Adrenal gland (tissue), 9 donors: ENCODE measurements at regions not wholly inside any gene's neighbourhood (a gene's known extent, or its start where the extent isn't known, plus 50 kb on each side); places are given as distances from the start of the nearest gene placed in this dataset.

Source experiments
- DNase-seq, 7 donors: peaks; one replicate each; pipeline ENCODE4 v3.0.0-alpha.2; 2019 to 2020
- H3K27ac ChIP-seq, 5 donors: fragments of 200-600 bp; sonication (generic) in 4 of 5; 1 replicate in 3 of 5; 2 replicates in 2 of 5; pipeline versions ENCODE4 v1.5.1 to v1.8.0; 2016 to 2020; ENCODE audit warnings: mild to moderate bottlenecking in 1 of 5
- H3K27me3 ChIP-seq: fragments of 200-600 bp; 2 replicates; pipeline ENCODE4 v1.8.0; 2021
- H3K36me3 ChIP-seq, 2 donors: fragments of 200-600 bp; replicated peaks in 1 of 2; 1 replicate in 1 of 2; 2 replicates in 1 of 2; pipeline versions ENCODE4 v1.5.1 to v1.8.0; 2018 to 2022
- H3K4me1 ChIP-seq, 2 donors: fragments of 200-600 bp; replicated peaks in 1 of 2; 1 replicate in 1 of 2; 2 replicates in 1 of 2; pipeline versions ENCODE4 v1.5.1 to v1.8.0; 2018 to 2021
- H3K4me3 ChIP-seq, 4 donors: fragments of 200-600 bp; sonication (generic) in 3 of 4; one replicate each; pipeline ENCODE4 v1.5.1; 2016 to 2018
- H3K9me3 ChIP-seq, 3 donors: fragments of 200-600 bp; sonication (generic) in 1 of 3; replicated peaks in 1 of 3; 1 replicate in 2 of 3; 2 replicates in 1 of 3; pipeline versions ENCODE4 v1.5.1 to v1.8.0; 2016 to 2021
- POLR2A ChIP-seq, 2 donors: fragments of 450-650 bp; IDR thresholded peaks; one replicate each; pipeline ENCODE4 v1.6.1; 2017; ENCODE audit warnings: antibody characterized with exemption in 2 of 2, mild to moderate bottlenecking in 2 of 2, moderate library complexity in 1 of 2
- WGBS, 4 donors: extraction: QIAGEN DNeasy Blood & Tissue Kit in 2 of 4; methylation state at CpG; one replicate each; pipeline versions ENCODE4 v1.1.5 to v1.1.7; 2013 to 2017; 5-methylcytosine and 5-hydroxymethylcytosine counted together
- intact Hi-C, 2 donors: fragments of 100-400 bp; cut with DNase I; formaldehyde crosslinking; loops; one replicate each; pipeline versions ENCODE4 v1.14.1 to v1.15.0; 2022 to 2023
- TF ChIP-seq, protein P1 (sequence below), 6 experiments: fragments of 450-650 bp in 4 of 6; fragments of 200-600 bp in 2 of 6; sonication (generic) in 1 of 6; IDR thresholded peaks; 1 replicate in 5 of 6; 2 replicates in 1 of 6; pipeline versions ENCODE4 v1.5.1 to v1.8.0; 2016 to 2021; ENCODE audit warnings: antibody characterized with exemption in 6 of 6, mild to moderate bottlenecking in 2 of 6, moderate library complexity in 1 of 6
- donor health status: healthy with polysubstance abuse.
- donor health status: Bipolar disorder and iron deficiency.
- donor health status: DM: yes; HTN: yes; CAD: no.
- donor health status: DM: no; HTN: no; CAD: no.
- donor health status: DM: no; HTN: no; CAD: no.

DNA sequence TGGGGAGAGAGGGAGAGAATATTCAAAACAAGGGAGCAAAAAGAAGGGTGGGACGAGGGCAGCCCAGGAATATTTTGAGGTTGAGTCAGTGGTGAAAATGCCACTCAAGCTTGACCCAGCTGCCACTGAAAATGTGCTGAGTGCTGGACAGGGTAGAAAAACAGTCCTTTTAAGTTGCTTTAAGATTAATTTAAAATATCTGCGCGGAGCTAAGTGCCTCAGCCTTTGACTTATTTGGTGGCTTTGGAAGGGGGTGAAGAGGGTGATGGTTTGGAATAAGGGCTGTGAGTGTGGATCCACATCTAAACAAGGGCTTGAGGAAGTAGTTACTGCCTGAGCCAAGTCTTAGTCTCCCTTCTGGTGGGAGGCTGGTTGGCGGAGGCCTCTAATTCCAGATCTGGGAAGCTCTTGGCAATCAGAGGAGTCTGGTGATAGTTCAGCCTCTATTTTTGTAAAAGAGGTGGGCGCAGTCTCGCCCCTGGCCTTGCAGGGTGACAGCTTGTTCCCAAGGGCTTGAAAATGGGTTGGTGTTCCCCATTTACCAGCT is 280.8 kb upstream of the ROPN1 start:
- no peak overlapping the region for H3K4me3 ChIP-seq
- H3K36me3 ChIP-seq = no peaks in the 10 kb centered on the region
- DNase-seq = peak in 2 of 7 donors; percentile 50 to 67
- peak overlapping the region in 2 of 5 donors; percentile 10 to 73 for H3K27ac ChIP-seq
- H3K9me3 ChIP-seq = no peaks in the 10 kb centered on the region
- H3K27me3 ChIP-seq = no peaks in the 10 kb centered on the region
- intact Hi-C loops = loop anchor here in 1 of 2 donors (10.0 kb wide), 1 partner anchor 248 kb away; no protein-coding TSS in a partner anchor
- TF ChIP-seq, protein P1, sequence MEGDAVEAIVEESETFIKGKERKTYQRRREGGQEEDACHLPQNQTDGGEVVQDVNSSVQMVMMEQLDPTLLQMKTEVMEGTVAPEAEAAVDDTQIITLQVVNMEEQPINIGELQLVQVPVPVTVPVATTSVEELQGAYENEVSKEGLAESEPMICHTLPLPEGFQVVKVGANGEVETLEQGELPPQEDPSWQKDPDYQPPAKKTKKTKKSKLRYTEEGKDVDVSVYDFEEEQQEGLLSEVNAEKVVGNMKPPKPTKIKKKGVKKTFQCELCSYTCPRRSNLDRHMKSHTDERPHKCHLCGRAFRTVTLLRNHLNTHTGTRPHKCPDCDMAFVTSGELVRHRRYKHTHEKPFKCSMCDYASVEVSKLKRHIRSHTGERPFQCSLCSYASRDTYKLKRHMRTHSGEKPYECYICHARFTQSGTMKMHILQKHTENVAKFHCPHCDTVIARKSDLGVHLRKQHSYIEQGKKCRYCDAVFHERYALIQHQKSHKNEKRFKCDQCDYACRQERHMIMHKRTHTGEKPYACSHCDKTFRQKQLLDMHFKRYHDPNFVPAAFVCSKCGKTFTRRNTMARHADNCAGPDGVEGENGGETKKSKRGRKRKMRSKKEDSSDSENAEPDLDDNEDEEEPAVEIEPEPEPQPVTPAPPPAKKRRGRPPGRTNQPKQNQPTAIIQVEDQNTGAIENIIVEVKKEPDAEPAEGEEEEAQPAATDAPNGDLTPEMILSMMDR (IDR thresholded peaks at IDR 0.05) = no peak
- no peak for TF ChIP-seq POLR2A (IDR thresholded peaks at IDR 0.05)
- 50 to 69% (median 56%) methylated on average over 6 of the region's 6 CpGs for WGBS, 4 donors
- H3K4me1 ChIP-seq = peaks cover 8 to 43% of the 10 kb centered on the region in 2 donors

DNA sequence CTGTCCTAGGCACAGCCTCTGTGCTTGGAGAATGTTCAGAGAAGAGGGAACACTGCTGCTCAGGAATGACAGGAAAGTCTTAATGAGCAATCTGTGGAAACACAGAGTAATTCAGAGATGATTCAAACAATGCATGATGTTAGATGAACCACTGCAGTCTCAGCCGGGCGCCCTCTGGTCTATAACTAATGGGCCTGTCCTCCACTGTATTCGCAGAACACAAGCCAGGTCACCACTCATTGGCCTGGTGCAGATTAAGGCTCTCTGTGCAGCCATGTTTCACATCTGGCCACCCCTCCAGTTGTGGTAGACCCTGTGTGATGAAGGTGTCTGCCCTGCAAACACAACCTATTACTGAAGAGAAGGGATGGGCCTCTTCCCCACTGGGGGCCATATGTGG is 281.7 kb upstream of the ROPN1 start:
- intact Hi-C loops = loop anchor here in 1 of 2 donors (10.0 kb wide), 1 partner anchor 249 kb away; no protein-coding TSS in a partner anchor
- H3K27me3 ChIP-seq = no peaks in the 10 kb centered on the region
- no peak for DNase-seq
- peak overlapping the region in 1 of 5 donors; percentile 92 for H3K27ac ChIP-seq
- no peaks in the 10 kb centered on the region for H3K36me3 ChIP-seq
- no peaks in the 10 kb centered on the region for H3K9me3 ChIP-seq
- H3K4me3 ChIP-seq = no peak overlapping the region
- H3K4me1 ChIP-seq = peaks cover 8 to 43% of the 10 kb centered on the region in 2 donors
- TF ChIP-seq, protein P1 (IDR thresholded peaks at IDR 0.05) = no peak
- no peak for TF ChIP-seq POLR2A (IDR thresholded peaks at IDR 0.05)
- WGBS, 4 donors = 78 to 95% (median 88%) methylated on average over 3 of the region's 3 CpGs

DNA sequence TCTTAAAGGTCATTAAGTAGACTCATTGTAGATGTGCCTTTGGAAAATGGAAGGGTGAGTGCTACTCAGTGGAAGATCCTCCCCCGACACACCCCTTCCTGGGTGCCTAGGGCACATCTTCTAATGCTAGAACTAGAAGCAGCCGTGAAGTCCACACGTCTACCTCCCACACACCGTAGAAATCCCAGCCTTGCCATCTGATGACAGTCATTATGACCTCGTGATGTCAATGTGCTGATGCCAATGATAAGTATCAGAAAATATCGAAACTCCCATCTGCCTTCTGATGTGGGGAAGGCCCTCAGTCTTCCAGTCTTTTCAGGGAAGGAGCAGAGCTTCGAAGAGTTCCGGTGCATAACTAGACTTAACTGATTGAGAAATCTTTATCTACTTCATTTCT is 282.1 kb upstream of the ROPN1 start:
- Histone ChIP-seq H3K4me1 (peaks cover 8 to 43% of the 10 kb centered on the region in 2 donors), H3K36me3 (no peaks in the 10 kb centered on the region), H3K27me3 (no peaks in the 10 kb centered on the region), H3K9me3 (no peaks in the 10 kb centered on the region), H3K4me3 (no peak overlapping the region), H3K27ac (peak overlapping the region in 1 of 5 donors; percentile 92)
- DNase-seq = no peak
- no peak for TF ChIP-seq POLR2A (IDR thresholded peaks at IDR 0.05)
- TF ChIP-seq, protein P1 (IDR thresholded peaks at IDR 0.05) = no peak
- whole genome bisulfite sequencing, 4 donors = 93 to 96% (median 94%) methylated on average over 8 of the region's 8 CpGs
- intact Hi-C loops = loop anchor here in 1 of 2 donors (10.0 kb wide), 1 partner anchor 249 kb away; no protein-coding TSS in a partner anchor

GRCh38 chr3:124275412-124275811 is 283.5 kb upstream of the ROPN1 start:
- intact Hi-C loops = loop anchor here in 1 of 2 donors (10.0 kb wide), 1 partner anchor 251 kb away; no protein-coding TSS in a partner anchor
- DNase-seq = peak in 3 of 7 donors; percentile 45 to 73 (median 48)
- TF ChIP-seq, protein P1 (IDR thresholded peaks at IDR 0.05) = no peak
- TF ChIP-seq POLR2A (IDR thresholded peaks at IDR 0.05) = no peak
- Histone ChIP-seq H3K9me3 (no peaks in the 10 kb centered on the region), H3K27me3 (no peaks in the 10 kb centered on the region), H3K36me3 (no peaks in the 10 kb centered on the region), H3K4me1 (peaks cover 8 to 36% of the 10 kb centered on the region in 2 donors), H3K27ac (peak overlapping the region in 3 of 5 donors; percentile 34 to 92 (median 69)), H3K4me3 (no peak overlapping the region)
- 60 to 73% (median 67%) methylated on average over 1 of the region's 1 CpG for WGBS, 4 donors
